ENCODE measurements at regions not wholly inside any gene's neighbourhood (a gene's known extent, or its start where the extent isn't known, plus 50 kb on each side); places are given as distances from the start of the nearest gene placed in this dataset.

DNA sequence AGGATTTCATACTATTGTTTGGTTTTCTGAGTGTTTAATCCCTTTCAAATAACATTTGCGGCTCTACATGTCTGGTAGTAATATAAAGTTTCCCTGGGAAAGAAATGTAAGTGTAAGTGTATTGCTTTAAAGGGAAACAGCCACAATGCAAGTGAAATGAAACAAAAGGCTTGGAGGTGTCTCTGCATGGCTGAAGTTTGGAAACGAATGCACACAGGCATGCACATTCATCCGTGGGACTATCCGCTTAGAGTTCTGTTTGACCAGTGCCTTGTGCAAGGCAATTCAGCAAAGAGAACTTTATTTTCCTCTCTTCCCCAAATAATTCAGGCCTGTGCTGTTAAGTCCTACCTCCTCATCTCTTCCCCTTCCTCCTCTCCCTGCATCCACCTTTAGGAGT lies 56.1 kb upstream of the MRTFB start:
- TF ChIP-seq, protein P1, sequence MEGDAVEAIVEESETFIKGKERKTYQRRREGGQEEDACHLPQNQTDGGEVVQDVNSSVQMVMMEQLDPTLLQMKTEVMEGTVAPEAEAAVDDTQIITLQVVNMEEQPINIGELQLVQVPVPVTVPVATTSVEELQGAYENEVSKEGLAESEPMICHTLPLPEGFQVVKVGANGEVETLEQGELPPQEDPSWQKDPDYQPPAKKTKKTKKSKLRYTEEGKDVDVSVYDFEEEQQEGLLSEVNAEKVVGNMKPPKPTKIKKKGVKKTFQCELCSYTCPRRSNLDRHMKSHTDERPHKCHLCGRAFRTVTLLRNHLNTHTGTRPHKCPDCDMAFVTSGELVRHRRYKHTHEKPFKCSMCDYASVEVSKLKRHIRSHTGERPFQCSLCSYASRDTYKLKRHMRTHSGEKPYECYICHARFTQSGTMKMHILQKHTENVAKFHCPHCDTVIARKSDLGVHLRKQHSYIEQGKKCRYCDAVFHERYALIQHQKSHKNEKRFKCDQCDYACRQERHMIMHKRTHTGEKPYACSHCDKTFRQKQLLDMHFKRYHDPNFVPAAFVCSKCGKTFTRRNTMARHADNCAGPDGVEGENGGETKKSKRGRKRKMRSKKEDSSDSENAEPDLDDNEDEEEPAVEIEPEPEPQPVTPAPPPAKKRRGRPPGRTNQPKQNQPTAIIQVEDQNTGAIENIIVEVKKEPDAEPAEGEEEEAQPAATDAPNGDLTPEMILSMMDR (IDR thresholded peaks at IDR 0.05; ENCODE audit: low read depth, low read length), result no peak
- no peak for TF ChIP-seq EZH2phosphoT487 (IDR thresholded peaks at IDR 0.05; ENCODE audit: low read depth)

Measured in OCI-LY3 (cell line).